GM23338 (cell line): ENCODE measurements at regions not wholly inside any gene's neighbourhood (a gene's known extent, or its start where the extent isn't known, plus 50 kb on each side); places are given as distances from the start of the nearest gene placed in this dataset.

Source experiments
- ATAC-seq: fragments of 200-7000 bp; cut with Tn5 transposase; 3 replicates; pipeline ENCODE4 v1.9.1; 2020
- DNase-seq: peaks from one replicate; pipeline ENCODE4 v3.0.0-alpha.2; 2015; ENCODE audit warnings: low spot score
- H2AFZ ChIP-seq: fragments of 200-600 bp; sonication (generic); 2 replicates; pipeline ENCODE4 v1.8.0; 2016; ENCODE audit warnings: antibody characterized with exemption, mild to moderate bottlenecking, moderate library complexity
- H3F3A ChIP-seq: fragments of 200-600 bp; sonication (generic); replicated peaks from 2 replicates; pipeline ENCODE4 v1.8.0; 2017; ENCODE audit warnings: antibody characterized with exemption, mixed run types, low read depth
- H3K27ac ChIP-seq: fragments of 200-600 bp; sonication (generic); 2 replicates; pipeline ENCODE4 v1.6.1; 2016; ENCODE audit warnings: low read depth
- H3K27me3 ChIP-seq: fragments of 200-600 bp; sonication (generic); 2 replicates; pipeline ENCODE4 v1.8.0; 2016; ENCODE audit warnings: mild to moderate bottlenecking, mixed run types, moderate library complexity; ENCODE audit not compliant: insufficient read depth
- H3K36me3 ChIP-seq: fragments of 200-600 bp; sonication (generic); 2 replicates; pipeline ENCODE4 v1.8.0; 2016; ENCODE audit warnings: mild to moderate bottlenecking; ENCODE audit not compliant: insufficient read depth
- H3K4me1 ChIP-seq: fragments of 200-600 bp; sonication (generic); 2 replicates; pipeline ENCODE4 v1.8.0; 2016; ENCODE audit warnings: mild to moderate bottlenecking, moderate library complexity; ENCODE audit not compliant: insufficient read depth
- H3K4me2 ChIP-seq: fragments of 200-600 bp; sonication (generic); 2 replicates; pipeline ENCODE4 v1.7.1; 2017; ENCODE audit warnings: mixed run types
- H3K4me3 ChIP-seq: fragments of 200-600 bp; sonication (generic); 2 replicates; pipeline ENCODE4 v1.6.1; 2016; ENCODE audit warnings: mixed run types
- H3K79me2 ChIP-seq: fragments of 200-600 bp; sonication (generic); replicated peaks from 2 replicates; pipeline ENCODE4 v1.8.0; 2017; ENCODE audit warnings: mild to moderate bottlenecking; ENCODE audit not compliant: insufficient read depth
- H3K9me2 ChIP-seq: fragments of 200-600 bp; sonication (generic); 2 replicates; pipeline ENCODE4 v1.8.0; 2017; ENCODE audit not compliant: insufficient read depth
- H4K20me1 ChIP-seq: fragments of 200-600 bp; sonication (generic); replicated peaks from 2 replicates; pipeline ENCODE4 v1.8.0; 2017; ENCODE audit warnings: mild to moderate bottlenecking; ENCODE audit not compliant: insufficient read depth
- H3K27ac Mint-ChIP-seq: 2 replicates; pipeline ENCODE4 v1.8.0; 2020; ENCODE audit warnings: inconsistent platforms, mild to moderate bottlenecking, moderate library complexity, mixed read lengths
- H3K27me3 Mint-ChIP-seq: 3 replicates; pipeline ENCODE4 v1.8.0; 2022; ENCODE audit warnings: low read depth, mild to moderate bottlenecking, moderate library complexity, mixed read lengths, inconsistent platforms; ENCODE audit not compliant: insufficient read depth, poor library complexity
- H3K36me3 Mint-ChIP-seq: 3 replicates; pipeline ENCODE4 v1.8.0; 2021; ENCODE audit warnings: low read depth, mild to moderate bottlenecking, inconsistent platforms, moderate library complexity, mixed read lengths
- H3K4me1 Mint-ChIP-seq: 3 replicates; pipeline ENCODE4 v1.8.0; 2020; ENCODE audit warnings: mild to moderate bottlenecking, inconsistent platforms, mixed read lengths
- H3K4me3 Mint-ChIP-seq: 3 replicates; pipeline ENCODE4 v1.8.0; 2021; ENCODE audit warnings: moderate library complexity, mild to moderate bottlenecking, inconsistent platforms, mixed read lengths
- H3K9me3 Mint-ChIP-seq: 3 replicates; pipeline ENCODE4 v1.8.0; 2020; ENCODE audit warnings: moderate library complexity, mild to moderate bottlenecking, inconsistent platforms, mixed read lengths
- CREB1 ChIP-seq: fragments of 250-450 bp; sonication (Bioruptor Pico); IDR thresholded peaks from 2 replicates; pipeline ENCODE4 v1.5.0; 2020; ENCODE audit warnings: low read depth, mild to moderate bottlenecking, moderate library complexity
- EZH2 ChIP-seq: fragments of 200-600 bp; sonication (generic); IDR thresholded peaks from one replicate; pipeline ENCODE4 v1.8.0; 2017; ENCODE audit warnings: antibody characterized with exemption, mild to moderate bottlenecking, low read depth; ENCODE audit not compliant: unreplicated experiment
- EZH2phosphoT487 ChIP-seq: fragments of 200-600 bp; sonication (generic); IDR thresholded peaks from one replicate; pipeline ENCODE4 v1.8.1; 2018; ENCODE audit warnings: antibody characterized with exemption; ENCODE audit not compliant: unreplicated experiment
- JUNB ChIP-seq: IDR thresholded peaks from one replicate; pipeline ENCODE4 v1.6.1; 2016; ENCODE audit warnings: antibody characterized with exemption; ENCODE audit not compliant: unreplicated experiment
- NANOG ChIP-seq: IDR thresholded peaks from 2 replicates; pipeline ENCODE4 v1.6.1; 2016; ENCODE audit warnings: antibody characterized with exemption, borderline replicate concordance
- POLR2AphosphoS5 ChIP-seq: IDR thresholded peaks from 2 replicates; pipeline ENCODE4 v1.6.1; 2016; ENCODE audit warnings: antibody characterized with exemption, low read depth
- STAT1 ChIP-seq: IDR thresholded peaks from one replicate; pipeline ENCODE4 v1.6.1; 2016; ENCODE audit warnings: antibody characterized with exemption; ENCODE audit not compliant: unreplicated experiment
- ZNF114 ChIP-seq: fragments of 250-450 bp; sonication (Bioruptor Pico); IDR thresholded peaks from 2 replicates; pipeline ENCODE4 v1.5.0; 2020; ENCODE audit warnings: mild to moderate bottlenecking, moderate library complexity
- ZNF331 ChIP-seq: fragments of 250-450 bp; sonication (Bioruptor Pico); IDR thresholded peaks from 2 replicates; pipeline ENCODE4 v1.5.0; 2020; ENCODE audit warnings: low read depth, mild to moderate bottlenecking, moderate library complexity
- TF ChIP-seq, protein P1 (sequence below), 2 experiments: fragments of 200-600 bp in 1 of 2; sonication (generic) in 1 of 2; conservative IDR thresholded peaks; 2 replicates each; pipeline versions ENCODE4 v1.5.1 to v1.6.1; 2016 to 2017; ENCODE audit warnings: antibody characterized with exemption in 2 of 2, low read depth in 2 of 2, mild to moderate bottlenecking in 2 of 2, moderate library complexity in 1 of 2
- TF ChIP-seq, protein P2 (sequence below): IDR thresholded peaks from 2 replicates; pipeline ENCODE4 v1.6.1; 2016; ENCODE audit warnings: antibody characterized with exemption
- TF ChIP-seq, protein P3 (sequence below): IDR thresholded peaks from one replicate; pipeline ENCODE4 v1.6.1; 2018; ENCODE audit warnings: antibody characterized with exemption; ENCODE audit not compliant: unreplicated experiment
- TF ChIP-seq, protein P4 (sequence below): fragments of 250-450 bp; sonication (Bioruptor Pico); IDR thresholded peaks from 2 replicates; pipeline ENCODE4 v1.5.0; 2020; ENCODE audit warnings: mild to moderate bottlenecking, moderate library complexity

- no peaks in the 10 kb centered on the region for H3K27me3 Mint-ChIP-seq
- TF ChIP-seq ZNF331 (CRISPR knock-in tag) (no peak), NANOG (no peak), EZH2 (no peak), STAT1 (no peak), CREB1 (CRISPR knock-in tag) (no peak), EZH2phosphoT487 (no peak), JUNB (no peak), ZNF114 (CRISPR knock-in tag) (no peak), POLR2AphosphoS5 (no peak)
- TF ChIP-seq, protein P1, sequence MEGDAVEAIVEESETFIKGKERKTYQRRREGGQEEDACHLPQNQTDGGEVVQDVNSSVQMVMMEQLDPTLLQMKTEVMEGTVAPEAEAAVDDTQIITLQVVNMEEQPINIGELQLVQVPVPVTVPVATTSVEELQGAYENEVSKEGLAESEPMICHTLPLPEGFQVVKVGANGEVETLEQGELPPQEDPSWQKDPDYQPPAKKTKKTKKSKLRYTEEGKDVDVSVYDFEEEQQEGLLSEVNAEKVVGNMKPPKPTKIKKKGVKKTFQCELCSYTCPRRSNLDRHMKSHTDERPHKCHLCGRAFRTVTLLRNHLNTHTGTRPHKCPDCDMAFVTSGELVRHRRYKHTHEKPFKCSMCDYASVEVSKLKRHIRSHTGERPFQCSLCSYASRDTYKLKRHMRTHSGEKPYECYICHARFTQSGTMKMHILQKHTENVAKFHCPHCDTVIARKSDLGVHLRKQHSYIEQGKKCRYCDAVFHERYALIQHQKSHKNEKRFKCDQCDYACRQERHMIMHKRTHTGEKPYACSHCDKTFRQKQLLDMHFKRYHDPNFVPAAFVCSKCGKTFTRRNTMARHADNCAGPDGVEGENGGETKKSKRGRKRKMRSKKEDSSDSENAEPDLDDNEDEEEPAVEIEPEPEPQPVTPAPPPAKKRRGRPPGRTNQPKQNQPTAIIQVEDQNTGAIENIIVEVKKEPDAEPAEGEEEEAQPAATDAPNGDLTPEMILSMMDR (conservative IDR thresholded peaks at IDR 0.05; ENCODE audit: low read depth in 2 of 2) = no peak
- TF ChIP-seq, protein P2, sequence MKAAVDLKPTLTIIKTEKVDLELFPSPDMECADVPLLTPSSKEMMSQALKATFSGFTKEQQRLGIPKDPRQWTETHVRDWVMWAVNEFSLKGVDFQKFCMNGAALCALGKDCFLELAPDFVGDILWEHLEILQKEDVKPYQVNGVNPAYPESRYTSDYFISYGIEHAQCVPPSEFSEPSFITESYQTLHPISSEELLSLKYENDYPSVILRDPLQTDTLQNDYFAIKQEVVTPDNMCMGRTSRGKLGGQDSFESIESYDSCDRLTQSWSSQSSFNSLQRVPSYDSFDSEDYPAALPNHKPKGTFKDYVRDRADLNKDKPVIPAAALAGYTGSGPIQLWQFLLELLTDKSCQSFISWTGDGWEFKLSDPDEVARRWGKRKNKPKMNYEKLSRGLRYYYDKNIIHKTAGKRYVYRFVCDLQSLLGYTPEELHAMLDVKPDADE = no peak
- TF ChIP-seq, protein P3, sequence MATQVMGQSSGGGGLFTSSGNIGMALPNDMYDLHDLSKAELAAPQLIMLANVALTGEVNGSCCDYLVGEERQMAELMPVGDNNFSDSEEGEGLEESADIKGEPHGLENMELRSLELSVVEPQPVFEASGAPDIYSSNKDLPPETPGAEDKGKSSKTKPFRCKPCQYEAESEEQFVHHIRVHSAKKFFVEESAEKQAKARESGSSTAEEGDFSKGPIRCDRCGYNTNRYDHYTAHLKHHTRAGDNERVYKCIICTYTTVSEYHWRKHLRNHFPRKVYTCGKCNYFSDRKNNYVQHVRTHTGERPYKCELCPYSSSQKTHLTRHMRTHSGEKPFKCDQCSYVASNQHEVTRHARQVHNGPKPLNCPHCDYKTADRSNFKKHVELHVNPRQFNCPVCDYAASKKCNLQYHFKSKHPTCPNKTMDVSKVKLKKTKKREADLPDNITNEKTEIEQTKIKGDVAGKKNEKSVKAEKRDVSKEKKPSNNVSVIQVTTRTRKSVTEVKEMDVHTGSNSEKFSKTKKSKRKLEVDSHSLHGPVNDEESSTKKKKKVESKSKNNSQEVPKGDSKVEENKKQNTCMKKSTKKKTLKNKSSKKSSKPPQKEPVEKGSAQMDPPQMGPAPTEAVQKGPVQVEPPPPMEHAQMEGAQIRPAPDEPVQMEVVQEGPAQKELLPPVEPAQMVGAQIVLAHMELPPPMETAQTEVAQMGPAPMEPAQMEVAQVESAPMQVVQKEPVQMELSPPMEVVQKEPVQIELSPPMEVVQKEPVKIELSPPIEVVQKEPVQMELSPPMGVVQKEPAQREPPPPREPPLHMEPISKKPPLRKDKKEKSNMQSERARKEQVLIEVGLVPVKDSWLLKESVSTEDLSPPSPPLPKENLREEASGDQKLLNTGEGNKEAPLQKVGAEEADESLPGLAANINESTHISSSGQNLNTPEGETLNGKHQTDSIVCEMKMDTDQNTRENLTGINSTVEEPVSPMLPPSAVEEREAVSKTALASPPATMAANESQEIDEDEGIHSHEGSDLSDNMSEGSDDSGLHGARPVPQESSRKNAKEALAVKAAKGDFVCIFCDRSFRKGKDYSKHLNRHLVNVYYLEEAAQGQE = no peak
- TF ChIP-seq, protein P4, sequence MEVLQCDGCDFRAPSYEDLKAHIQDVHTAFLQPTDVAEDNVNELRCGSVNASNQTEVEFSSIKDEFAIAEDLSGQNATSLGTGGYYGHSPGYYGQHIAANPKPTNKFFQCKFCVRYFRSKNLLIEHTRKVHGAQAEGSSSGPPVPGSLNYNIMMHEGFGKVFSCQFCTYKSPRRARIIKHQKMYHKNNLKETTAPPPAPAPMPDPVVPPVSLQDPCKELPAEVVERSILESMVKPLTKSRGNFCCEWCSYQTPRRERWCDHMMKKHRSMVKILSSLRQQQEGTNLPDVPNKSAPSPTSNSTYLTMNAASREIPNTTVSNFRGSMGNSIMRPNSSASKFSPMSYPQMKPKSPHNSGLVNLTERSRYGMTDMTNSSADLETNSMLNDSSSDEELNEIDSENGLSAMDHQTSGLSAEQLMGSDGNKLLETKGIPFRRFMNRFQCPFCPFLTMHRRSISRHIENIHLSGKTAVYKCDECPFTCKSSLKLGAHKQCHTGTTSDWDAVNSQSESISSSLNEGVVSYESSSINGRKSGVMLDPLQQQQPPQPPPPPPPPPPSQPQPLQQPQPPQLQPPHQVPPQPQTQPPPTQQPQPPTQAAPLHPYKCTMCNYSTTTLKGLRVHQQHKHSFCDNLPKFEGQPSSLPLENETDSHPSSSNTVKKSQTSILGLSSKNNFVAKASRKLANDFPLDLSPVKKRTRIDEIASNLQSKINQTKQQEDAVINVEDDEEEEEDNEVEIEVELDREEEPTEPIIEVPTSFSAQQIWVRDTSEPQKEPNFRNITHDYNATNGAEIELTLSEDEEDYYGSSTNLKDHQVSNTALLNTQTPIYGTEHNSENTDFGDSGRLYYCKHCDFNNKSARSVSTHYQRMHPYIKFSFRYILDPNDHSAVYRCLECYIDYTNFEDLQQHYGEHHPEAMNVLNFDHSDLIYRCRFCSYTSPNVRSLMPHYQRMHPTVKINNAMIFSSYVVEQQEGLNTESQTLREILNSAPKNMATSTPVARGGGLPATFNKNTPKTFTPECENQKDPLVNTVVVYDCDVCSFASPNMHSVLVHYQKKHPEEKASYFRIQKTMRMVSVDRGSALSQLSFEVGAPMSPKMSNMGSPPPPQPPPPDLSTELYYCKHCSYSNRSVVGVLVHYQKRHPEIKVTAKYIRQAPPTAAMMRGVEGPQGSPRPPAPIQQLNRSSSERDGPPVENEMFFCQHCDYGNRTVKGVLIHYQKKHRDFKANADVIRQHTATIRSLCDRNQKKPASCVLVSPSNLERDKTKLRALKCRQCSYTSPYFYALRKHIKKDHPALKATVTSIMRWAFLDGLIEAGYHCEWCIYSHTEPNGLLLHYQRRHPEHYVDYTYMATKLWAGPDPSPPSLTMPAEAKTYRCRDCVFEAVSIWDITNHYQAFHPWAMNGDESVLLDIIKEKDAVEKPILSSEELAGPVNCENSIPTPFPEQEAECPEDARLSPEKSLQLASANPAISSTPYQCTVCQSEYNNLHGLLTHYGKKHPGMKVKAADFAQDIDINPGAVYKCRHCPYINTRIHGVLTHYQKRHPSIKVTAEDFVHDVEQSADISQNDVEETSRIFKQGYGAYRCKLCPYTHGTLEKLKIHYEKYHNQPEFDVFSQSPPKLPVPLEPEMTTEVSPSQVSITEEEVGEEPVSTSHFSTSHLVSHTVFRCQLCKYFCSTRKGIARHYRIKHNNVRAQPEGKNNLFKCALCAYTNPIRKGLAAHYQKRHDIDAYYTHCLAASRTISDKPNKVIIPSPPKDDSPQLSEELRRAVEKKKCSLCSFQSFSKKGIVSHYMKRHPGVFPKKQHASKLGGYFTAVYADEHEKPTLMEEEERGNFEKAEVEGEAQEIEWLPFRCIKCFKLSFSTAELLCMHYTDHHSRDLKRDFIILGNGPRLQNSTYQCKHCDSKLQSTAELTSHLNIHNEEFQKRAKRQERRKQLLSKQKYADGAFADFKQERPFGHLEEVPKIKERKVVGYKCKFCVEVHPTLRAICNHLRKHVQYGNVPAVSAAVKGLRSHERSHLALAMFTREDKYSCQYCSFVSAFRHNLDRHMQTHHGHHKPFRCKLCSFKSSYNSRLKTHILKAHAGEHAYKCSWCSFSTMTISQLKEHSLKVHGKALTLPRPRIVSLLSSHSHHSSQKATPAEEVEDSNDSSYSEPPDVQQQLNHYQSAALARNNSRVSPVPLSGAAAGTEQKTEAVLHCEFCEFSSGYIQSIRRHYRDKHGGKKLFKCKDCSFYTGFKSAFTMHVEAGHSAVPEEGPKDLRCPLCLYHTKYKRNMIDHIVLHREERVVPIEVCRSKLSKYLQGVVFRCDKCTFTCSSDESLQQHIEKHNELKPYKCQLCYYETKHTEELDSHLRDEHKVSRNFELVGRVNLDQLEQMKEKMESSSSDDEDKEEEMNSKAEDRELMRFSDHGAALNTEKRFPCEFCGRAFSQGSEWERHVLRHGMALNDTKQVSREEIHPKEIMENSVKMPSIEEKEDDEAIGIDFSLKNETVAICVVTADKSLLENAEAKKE (CRISPR knock-in tag) = no peak
- no peaks in the 10 kb centered on the region for H3K36me3 Mint-ChIP-seq
- no peaks in the 10 kb centered on the region for H3K9me3 Mint-ChIP-seq
- no peak overlapping the region for H3K27ac Mint-ChIP-seq
- Histone ChIP-seq H3K9me2 (no peaks in the 10 kb centered on the region; the same call in 1 of the 2 replicates), H3K36me3 (no peaks in the 10 kb centered on the region), H3K4me2 (no peak overlapping the region), H2AFZ (no peak overlapping the region), H3K4me3 (no peak overlapping the region), H4K20me1 (no peaks in the 10 kb centered on the region), H3K4me1 (peaks cover 12% of the 10 kb centered on the region), H3K27ac (no peak overlapping the region), H3K27me3 (no peaks in the 10 kb centered on the region), H3K79me2 (no peaks in the 10 kb centered on the region), H3F3A (no peaks in the 10 kb centered on the region)
- H3K4me1 Mint-ChIP-seq = peaks cover 12% of the 10 kb centered on the region
- no peak overlapping the region for H3K4me3 Mint-ChIP-seq
- DNase-seq (no peak), ATAC-seq (no peak)
Observed at GRCh38 chr15:34699968-34700640, 54.7 kb downstream of the GJD2 start.
